ENCODE measurements at regions not wholly inside any gene's neighbourhood (a gene's known extent, or its start where the extent isn't known, plus 50 kb on each side); places are given as distances from the start of the nearest gene placed in this dataset.
"Not testable (repeated sequence)": the region's sequence is repeated elsewhere in the genome, so short reads cannot be mapped to it uniquely, and the experiment has no call there.

DNA sequence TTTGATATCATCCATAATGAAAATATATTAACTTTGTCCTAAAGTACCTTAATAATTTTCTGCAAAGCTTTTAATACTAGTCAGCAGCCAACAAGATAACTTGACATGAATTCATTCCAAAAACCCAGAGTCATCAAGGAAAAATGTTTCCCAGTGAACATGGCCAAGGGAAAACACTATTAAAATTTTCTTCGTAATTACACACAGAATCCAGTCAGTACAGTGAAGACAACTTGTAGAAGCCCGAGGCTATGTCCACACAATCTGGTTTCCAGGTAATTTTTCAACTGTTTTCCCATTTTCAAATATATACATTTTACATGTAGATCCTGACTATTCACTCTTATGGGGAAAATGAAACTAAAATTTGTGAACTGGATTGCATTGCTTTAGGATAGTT, 600.9 kb downstream of the CDH8 start:
- peak; percentile 19 for DNase-seq (ENCODE audit: low read depth)

DNA sequence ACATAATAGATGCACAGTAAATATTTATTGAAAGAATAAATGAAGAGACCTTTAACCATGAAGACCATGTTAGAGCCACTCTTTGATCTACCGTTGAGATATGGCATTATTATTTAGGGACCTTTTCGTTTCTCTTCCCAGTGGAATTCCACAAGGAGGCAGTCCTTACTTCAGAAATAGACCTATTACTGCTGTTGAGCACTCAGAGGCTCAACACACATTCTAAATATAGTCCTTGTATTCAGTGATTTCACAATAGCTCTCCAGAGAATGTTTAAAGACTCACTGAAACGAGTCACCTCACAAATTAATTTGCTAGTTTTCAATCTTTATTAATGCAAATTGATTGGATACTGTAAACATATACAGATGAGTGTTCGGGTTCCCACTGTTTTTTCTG, 603.8 kb downstream of the CDH8 start:
- peak; percentile 69 for DNase-seq (ENCODE audit: low read depth)

DNA sequence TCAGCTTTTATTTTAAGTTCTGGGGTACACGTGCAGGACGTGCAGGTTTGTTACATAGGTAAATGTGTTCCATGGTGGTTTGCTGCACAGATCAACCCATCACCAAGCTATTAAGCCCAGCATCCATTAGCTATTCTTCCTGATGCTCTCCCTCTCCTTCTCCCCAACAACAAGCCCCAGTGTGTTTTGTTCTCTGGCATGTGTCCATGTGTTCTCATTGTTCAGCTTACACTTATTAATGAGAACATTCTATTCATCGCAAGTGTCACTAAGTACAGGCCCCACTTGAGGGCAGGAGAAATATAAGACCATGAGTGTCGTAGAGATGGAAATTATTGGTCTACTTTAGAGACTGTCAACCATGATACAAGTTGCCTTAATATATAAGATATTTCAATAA, 615.1 kb downstream of the CDH8 start:
- DNase-seq (ENCODE audit: low read depth) = no peak

DNA sequence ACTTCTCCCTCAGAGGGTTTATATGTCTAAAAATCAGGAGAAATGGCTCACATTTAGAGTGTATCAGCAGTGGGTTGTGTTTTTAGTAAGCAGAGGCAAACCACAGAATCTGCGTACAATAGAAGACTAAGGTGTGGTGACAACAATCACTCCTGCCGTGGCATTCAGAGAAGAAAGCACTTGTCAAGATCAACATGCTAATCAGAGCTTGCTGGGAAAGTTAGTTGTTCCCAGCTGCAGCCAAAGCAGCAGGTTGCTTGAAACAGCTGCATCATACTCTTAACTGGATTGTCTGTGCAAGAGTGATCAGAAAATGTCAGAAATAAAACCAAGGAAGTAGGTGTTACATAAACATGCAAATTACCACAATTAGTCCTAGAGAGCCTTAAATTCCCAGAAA, 616.4 kb downstream of the CDH8 start:
- DNase-seq (ENCODE audit: low read depth) = no peak

DNA sequence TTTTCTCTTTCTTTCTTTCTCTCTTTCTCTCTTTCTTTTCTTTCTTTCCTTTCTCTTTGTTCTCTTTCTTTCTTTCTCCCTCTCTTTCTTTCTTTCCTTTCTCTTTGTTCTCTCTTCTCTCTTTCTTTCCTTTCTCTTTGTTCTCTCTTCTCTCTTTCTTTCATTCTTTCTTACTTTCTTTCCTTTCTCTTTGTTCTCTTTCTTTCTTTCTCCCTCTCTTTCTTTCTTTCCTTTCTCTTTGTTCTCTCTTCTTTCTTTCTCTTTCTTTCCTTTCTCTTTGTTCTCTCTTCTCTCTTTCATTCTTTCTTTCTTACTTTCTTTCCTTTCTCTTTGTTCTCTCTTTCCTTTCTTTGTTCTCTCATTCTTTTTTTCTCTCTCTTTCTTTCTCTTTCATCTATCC, 617.4 kb downstream of the CDH8 start:
- not testable (repeated sequence) for DNase-seq (ENCODE audit: low read depth)

DNA sequence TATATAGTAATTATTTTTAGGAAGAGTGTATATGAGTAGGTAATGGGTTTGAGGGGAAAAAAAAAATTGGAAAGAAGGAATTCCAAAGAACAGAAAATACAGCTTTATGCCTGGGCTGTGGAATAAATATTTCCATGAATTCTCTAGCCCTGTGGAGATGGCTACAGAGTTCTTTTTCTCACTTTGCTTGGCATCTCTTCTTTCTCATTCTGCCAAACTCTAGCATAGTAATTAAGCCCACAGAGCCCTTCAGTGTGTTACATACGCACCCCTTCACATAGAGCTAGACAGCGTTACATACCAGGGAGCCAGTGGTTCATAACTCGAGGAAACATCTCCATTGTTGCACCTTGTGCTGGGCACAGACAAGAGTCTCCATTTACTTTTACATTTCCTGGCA, 621.1 kb downstream of the CDH8 start:
- no peak for DNase-seq (ENCODE audit: low read depth)

DNA sequence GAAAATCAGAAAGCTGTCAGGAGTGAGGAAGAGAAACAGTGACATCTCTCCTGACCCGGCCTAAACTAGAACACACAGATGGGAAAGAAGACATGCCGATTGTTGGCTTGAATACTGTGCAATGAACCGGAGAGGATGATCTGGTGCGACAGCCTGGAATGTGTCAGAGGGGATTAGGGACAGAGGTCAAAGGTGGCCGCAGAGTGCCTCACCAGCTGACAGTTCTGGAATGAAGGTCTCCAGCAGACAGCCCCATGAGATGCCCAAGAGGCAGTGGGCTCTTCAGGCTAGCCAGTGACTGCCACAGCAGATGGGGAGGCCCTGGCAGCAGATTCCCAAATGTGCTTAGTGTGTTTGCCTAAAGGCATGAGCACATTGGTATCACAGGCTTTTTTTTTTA, 623.2 kb downstream of the CDH8 start:
- DNase-seq (ENCODE audit: low read depth) = no peak

DNA sequence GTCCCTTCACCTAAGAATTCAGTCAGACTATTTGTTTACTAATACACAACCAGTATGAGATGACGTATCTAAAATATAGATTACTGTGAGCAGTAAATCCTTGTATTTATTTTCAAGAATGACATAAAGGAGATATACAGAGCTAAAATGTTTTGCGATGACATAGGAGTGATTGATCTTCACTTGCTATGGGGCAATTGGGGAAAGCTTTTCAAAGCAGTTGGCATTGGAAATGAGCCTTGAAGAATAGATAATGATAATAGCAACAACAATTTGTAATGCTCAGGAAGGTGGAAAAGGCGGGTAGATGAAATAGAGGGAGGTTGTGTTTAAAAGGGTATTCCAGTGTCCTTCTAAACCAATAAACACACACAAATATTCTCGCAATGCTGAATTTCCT, 623.7 kb downstream of the CDH8 start:
- no peak for DNase-seq (ENCODE audit: low read depth)

DNA sequence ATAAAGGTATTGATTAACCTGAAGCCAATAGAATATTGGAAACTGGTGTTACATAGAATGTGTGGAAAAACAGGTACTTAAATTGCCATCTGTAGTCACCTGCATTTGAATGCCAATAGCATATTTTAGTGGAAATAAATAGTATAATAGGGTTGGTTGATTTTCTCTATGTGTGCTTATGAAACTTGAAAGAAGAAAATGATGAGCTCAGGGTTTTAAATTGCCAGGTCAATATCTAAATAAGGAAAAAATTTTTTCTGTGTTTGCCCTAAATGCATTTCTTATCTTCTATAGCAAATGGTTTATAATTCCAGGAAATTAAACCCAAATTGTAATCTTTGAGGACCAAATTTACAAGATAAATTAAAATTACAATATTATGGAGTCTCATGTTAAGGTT, 626.6 kb downstream of the CDH8 start:
- DNase-seq (ENCODE audit: low read depth) = no peak

DNA sequence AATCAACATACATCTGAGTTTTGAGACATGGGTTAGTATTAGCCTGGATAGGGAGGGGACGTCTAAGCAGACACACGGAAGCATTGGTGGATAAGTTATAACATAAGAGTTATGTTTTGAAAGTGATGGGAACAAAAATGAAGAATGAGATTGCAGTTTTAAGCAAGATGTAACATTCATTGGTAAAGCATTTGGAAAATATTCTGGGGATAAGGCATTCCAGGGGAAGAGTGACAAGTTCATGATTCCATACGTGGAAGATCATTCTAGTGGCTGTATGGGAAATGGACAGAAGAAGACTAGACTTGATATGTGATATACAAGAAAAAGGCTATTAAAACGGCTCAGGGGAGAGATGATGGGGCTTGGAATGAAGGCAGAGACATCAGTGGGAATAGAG, 632.9 kb downstream of the CDH8 start:
- no peak for DNase-seq (ENCODE audit: low read depth)

DNA sequence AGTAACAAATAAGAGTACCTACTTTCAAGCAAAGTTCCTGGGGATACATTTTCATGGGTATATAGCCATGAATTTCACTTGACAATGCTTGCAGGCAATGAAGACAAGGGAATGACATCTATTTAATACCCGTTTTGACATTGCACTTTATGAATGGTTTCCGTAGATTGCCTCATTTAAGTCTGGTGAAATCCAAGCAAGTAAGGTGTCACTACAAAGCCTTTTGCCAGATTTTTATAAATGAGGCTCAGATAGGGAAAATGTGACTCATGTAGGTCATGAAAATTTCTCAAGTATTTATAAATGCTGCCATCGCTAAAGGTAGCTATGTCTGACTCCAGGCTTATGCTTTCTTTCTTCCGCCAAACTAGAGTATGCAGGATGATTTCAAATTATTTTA, 644.3 kb downstream of the CDH8 start:
- DNase-seq (ENCODE audit: low read depth) = no peak

DNA sequence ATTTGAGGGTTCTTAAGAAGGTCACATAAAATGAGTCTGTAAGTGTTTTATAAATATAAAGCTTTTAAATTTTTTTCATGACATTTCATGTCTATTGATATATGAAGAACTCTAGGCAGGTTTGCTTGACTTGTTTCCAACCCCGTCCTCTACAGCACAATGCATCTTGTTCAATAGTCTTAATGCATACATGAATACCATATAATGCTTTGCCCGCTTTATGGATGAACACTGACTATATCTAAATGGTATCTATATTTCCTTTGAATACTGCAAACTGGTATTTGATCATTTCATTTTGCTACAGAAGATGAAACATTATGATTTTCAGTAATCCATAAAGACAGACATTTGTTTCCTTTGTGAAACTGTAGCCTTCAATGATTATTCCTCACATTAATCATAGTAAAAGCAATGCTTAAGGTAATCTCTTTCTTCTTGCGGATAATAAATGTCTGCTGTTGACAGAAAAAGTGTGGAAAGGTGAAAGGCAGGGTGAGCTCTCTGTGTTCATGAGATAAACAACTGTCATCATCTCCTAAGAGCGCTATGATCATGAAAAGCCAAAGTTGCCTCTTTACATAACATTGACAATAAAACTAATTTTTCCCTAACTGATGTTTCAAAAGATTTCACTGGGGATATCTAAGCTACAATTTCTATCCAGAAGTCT, 645.1 kb downstream of the CDH8 start:
- DNase-seq (ENCODE audit: low read depth) = no peak

DNA sequence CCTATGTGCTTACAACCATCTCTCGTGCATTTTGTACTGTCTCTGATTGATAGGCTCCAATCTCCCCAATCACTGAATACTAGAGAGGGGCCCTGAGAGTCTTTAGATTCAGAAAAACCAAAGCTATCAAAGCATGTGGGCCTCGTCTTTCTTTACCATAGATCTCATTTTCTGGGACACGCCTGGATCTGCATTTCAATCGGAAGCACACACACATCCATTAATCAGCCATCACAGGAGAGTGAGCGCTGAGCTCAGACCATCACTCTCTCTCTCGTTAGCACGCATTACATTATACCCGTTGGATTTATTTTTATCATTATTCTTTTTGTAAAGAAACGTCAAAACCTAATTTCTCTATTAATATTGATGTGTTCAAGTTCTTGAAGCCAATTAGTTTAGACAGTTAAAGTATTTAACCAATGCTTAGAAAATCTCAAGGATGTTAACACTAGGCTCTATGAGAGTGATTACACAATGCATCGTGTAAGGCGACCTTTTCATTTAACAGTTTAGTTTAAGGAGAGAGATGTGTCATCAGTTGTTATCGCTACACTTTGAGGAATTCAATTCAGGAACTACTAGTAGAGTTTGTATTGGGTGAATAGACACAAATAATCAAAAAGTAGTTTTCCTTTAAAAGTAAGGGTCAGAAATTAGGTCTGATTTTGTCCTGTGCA, 650.7 kb downstream of the CDH8 start:
- no peak for DNase-seq (ENCODE audit: low read depth)

DNA sequence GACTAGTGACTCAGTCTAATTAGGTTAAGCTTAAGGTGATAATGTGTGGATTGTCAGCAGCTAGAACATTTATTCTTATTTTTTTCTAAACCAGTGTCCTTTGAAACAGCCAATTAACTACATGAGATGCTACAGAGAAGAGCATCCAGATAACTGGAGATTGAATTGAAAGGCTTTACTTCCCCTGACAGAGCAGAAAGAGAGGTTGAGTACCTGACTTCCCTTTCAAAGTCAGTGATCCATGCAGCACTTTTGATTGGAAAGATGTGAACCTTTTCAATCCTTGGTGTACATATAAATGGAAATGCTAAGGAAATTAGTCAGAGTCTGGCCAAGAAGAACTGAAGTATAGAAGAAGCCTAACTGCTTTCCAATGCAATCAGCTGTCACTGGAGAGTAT, 653.8 kb downstream of the CDH8 start:
- no peak for DNase-seq (ENCODE audit: low read depth)

DNA sequence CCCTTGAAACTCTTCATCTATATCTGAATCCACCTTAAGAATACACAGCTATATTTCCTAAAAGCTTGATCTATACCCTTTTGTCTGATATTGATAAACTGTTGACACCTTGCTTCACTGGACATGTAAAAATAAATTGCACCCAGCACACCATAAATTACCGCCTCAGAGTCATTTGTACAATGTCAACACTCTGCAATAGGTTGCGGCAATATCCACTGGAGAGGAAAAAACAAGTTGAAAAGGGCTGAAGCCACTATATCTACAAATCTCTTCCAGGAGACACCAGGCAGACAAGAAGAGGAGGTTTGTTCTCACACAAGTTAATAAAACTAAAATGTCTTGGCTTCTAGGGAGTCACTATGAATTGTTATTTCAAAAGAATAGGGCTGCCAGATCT, 656.9 kb downstream of the CDH8 start:
- DNase-seq (ENCODE audit: low read depth) = no peak

DNA sequence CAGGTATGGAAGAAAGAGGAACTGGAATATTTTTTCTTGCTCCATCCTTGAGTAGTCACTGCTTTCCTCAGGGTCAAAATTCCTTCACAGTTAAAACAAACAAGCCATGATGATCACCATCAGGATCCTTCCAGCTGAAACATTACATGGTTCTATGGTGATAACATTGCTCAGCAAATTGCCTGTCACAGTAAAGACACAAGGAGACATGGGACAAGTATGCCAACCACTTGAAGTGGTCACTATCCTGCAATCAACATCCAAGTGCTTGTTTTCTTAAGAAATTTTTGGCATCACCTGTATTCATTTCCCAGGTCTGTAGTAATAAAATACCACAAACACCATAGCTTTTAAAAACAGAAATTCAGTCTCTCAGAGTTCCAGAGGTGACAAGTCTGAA, 662.2 kb downstream of the CDH8 start:
- no peak for DNase-seq (ENCODE audit: low read depth)

DNA sequence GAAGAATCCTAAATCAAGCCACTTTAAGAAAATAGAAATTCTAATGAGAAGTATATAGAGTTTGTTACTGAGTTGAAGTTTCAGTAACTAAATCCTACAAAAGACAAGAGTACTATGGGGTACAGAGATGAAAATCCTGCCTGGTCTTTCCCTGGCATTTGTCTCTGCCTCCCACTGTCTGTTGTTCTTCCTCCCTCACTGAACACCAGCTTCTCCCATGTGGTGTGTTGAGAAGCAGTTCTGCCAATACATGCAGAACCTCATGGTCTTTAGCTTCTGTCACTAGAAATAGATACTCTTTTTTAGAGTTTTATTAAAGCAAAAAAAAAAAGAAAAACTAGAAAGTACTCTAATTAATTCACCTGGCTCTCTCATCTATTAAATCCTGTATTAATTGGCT, 664.4 kb downstream of the CDH8 start:
- no peak for DNase-seq (ENCODE audit: low read depth)

DNA sequence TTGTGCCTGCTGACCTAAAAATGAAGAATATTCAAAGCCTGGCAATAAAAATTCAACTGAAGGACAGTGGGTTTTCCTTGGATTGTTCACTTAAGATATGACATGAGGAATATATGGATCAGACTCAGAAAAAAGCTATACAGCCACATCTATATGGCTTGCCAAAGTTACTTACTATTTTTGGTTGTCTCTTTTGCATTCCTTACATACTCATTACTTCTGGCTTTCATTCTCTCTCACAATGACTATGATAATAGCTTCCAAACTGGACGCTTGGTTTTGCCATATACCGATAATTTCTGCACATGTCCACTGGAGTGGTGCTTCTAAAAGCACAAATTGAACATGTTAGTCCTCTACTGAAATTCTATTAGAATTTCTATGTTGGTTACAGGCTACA, 664.9 kb downstream of the CDH8 start:
- no peak for DNase-seq (ENCODE audit: low read depth)

DNA sequence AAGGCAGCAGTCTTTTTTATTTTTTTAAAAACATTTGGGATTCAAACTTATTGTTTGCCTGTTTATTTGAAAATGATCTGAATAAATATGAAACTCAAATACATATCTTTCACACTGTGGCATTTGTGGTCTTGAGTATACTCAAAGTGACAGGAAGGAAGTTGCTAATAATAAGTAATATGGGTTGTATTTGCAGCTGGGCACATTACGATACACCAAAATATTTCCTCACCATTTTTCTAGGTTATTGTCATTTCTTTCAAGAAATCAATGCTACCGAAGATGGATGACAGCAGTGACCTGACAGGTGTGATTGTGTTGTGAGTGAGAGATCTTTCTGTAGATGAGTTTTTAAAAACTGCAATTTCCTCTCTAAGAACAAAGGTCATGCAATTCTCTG, 665.7 kb downstream of the CDH8 start:
- DNase-seq (ENCODE audit: low read depth) = no peak

DNA sequence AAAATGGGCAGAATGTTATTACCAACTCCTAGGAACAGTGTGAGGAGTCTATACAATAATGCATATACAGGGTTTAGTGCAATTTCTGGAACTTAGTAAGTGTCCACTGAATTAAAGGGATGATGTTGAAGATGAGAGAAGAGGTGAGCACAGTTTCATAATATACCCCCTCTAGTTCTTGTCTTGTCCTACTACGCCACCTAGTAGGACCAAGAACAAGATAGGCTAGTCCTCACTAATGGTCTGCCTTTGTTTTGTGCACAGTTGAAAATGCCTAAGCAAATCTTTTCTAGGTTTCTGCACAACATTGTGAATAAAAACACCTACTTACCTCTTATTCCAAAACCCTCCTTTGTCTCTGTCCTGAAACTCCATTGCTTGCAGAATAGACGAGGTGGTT, 670.2 kb downstream of the CDH8 start:
- no peak for DNase-seq (ENCODE audit: low read depth)

DNA sequence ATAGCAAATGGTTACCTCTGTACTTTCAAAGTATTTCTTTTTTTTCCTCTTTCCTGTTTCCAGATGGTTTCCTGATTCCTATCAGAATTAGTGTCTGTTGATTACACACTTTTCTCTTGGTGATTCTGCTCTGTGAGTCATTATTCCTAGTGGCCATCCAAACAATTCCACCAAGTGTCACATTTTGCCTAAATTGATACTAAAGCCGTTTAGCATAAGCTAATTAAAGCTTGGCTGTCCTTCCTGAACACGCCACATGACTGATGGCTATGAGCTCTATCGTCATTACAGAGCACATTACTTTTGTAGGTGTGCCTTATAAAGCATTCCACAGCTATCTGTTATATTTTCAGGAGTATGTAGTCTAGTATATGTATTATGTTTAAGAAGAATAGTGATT, 671.2 kb downstream of the CDH8 start:
- no peak for DNase-seq (ENCODE audit: low read depth)

DNA sequence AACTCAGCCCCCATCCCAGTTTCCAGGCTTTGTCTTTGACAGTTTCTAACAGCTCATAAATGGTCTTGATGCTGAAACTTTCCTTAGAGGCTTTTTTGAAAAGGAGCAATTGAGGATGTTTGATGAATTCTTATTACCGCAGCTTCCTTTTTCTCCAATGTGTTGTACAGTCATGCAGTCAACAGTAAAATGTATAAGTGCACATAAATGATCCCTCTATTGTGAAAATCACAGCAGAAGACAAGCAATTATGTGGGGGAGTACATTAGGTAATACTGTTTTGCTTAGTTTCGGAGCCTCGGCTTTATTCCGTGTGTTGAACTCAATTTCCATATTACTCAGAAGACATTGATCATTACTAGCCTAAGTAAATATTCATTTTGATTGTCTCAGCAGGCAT, 673.7 kb downstream of the CDH8 start:
- no peak for DNase-seq (ENCODE audit: low read depth)

DNA sequence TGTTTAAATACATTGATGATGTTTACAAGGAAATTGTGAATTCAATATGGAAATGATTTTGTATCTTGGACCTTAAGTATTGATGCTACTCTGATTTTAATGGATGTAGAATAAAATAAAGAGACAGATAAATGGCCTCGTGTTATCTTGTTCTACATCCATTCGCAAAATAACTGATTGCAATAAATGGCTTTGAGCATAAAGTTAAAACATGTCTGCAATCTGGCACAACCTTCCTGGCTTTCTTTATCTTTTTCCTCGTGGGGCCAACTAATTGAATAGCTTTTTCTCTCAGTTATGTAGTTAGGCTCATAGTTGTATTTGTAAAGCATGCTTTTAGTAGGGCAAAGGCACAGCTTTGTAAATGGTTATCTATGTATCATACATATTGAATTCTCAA, 691.4 kb downstream of the CDH8 start:
- DNase-seq (ENCODE audit: low read depth) = no peak

DNA sequence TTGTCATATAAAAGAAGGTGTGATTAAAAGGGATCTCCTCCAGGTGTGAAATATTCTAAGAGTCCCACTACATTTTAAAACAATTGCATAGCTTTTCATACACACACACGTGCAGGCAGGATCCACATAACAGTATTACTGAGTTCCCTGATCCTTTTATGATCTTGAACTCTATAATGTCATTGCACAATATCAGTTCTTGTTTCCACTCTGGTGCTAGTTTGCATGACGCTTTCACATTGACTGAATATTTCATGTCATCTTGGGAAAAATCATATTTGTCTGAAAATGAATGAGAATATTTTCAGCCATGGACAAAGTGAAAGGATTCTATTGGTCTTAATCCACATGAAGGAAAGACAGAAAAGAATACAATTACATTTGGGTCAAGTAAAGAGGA, 703.8 kb downstream of the CDH8 start:
- DNase-seq (ENCODE audit: low read depth) = no peak

All from myocyte (in vitro differentiated cells).